ENCODE measurements at regions not wholly inside any gene's neighbourhood (a gene's known extent, or its start where the extent isn't known, plus 50 kb on each side); places are given as distances from the start of the nearest gene placed in this dataset.

DNA sequence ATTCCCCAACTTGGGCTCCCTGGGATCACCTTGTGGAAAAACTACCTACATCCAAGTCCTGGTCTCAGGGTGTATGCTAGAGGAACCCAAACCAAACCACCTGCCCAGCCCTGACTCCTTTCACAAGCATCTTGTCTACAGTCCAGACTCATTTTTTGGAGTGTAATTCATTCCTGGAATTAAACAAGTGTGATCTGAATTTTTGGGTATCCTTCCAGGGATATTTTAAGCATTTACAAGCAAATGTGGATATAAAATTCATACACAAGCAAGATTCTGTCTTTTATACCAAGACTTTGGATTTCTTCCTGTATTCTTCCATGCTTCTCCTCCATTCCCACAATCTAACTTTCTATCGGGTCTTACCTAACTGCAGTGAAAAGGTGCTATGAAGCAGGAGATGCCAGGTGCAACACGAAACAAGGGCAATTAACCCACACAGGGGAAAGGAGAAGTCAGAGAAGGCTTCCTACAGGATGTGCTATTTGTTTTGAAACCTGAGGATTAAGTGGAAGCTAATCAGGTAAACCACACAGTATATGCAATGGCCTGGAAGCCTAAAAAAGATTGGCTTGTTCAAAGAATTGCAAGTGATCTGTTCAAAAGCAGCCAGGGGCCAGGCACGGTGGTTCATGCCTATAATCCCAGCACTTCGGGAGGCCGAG, 417.2 kb upstream of the C16orf82 start:
- DNase-seq (ENCODE audit: low read depth in 2 of 2): no peak

- no peak for DNase-seq (ENCODE audit: low read depth in 2 of 2)
Measured at GRCh38 chr16:26651464-26651863, 415.3 kb upstream of the C16orf82 start.

GRCh38 chr16:26651884-26652283, 414.8 kb upstream of the C16orf82 start:
- DNase-seq (ENCODE audit: low read depth in 2 of 2): no peak

- DNase-seq (ENCODE audit: low read depth in 2 of 2): no peak
Measured at GRCh38 chr16:26658486-26658885, 408.2 kb upstream of the C16orf82 start.

GRCh38 chr16:26658915-26659314, 407.8 kb upstream of the C16orf82 start:
- DNase-seq (ENCODE audit: low read depth in 2 of 2): no peak

GRCh38 chr16:26664086-26664485, 402.6 kb upstream of the C16orf82 start:
- no peak for DNase-seq (ENCODE audit: low read depth in 2 of 2)

GRCh38 chr16:26665166-26665939, 401.4 kb upstream of the C16orf82 start:
- no peak for DNase-seq (ENCODE audit: low read depth in 2 of 2)

GRCh38 chr16:26666486-26666885, 400.2 kb upstream of the C16orf82 start:
- no peak for DNase-seq (ENCODE audit: low read depth in 2 of 2)

DNA sequence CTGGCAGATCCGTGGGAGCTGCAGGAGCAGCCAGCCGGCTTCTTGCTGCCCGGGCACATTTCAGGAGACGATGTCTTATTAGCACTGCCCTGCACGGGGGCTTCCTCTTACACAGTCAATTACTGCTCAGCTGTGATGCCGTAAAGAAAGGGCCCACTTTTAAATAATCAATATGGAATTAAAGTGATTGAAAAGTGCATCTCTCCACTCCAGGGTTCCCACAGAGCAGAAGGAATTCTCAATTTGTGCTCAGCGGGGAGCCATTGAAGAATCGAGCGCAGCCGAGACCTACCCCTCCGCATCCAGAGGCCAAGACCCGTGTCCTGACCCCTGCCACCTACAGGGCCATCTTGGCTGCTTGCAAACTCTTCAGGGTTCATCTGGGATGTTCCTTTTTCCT, 399.4 kb upstream of the C16orf82 start:
- no peak for DNase-seq (ENCODE audit: low read depth in 2 of 2)

DNA sequence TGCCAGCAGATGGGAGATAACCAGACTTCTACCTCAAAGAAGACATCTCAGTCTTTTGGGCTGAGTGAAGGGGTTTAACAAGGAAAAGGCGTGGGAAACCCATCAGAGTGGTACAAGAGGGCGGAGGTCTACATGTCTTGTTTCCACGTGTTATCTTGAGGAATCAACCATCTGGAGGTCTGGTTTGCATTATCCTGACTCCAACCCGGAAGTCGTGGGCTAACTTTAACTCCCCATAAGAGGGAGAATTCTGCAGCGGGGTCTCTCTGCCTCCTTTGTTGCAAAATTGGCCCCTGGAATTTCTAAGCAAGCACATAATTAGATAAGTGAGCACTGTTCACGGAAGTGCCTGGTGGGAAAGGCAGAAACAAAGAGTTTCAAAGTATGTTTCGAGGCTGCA, 398.7 kb upstream of the C16orf82 start:
- no peak for DNase-seq (ENCODE audit: low read depth in 2 of 2)

DNA sequence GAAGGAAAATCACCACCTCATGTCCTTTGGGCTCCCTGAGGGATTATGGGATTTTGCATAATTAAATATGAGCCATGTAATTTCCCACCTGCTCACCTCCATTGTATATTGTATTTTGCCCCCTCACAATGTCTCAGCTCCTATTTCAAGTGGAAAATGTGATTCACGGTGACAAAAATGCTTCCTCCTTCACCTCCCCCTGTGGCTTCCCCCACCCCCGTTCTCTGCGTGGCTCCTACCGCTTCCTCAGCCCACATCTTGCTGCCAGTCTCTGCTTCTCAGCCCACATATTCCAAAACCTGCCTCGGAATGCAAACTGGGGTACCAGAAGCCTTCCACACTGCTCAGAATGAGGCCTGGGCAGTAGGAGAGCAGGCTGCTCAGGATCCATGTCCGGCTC, 394.5 kb upstream of the C16orf82 start:
- DNase-seq (ENCODE audit: low read depth in 2 of 2): peak in 1 of 2 donors; percentile 13

DNA sequence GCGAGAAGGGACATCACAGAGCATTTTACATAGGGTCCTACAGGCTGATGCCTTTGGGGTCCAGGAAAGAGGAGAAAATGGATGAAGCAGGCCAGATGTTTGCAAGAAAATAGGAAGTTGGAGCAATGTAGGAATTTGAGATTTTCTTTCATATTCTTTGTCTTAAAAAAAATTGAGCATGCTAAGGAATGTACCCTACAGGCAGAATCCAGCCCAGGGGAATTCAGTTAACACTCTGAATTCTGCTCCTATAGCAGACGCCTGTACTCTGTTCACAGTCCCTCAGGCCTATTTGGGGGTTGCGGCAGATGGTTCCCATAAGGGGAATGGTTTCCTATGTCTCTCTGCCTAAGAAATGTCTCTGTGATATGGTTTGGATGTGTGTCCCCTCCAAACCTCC, 393.7 kb upstream of the C16orf82 start:
- DNase-seq (ENCODE audit: low read depth in 2 of 2): no peak

- no peak for DNase-seq (ENCODE audit: low read depth in 2 of 2)
Measured at GRCh38 chr16:26680671-26681070, 386.1 kb upstream of the C16orf82 start.

GRCh38 chr16:26688105-26688504, 378.6 kb upstream of the C16orf82 start:
- DNase-seq (ENCODE audit: low read depth in 2 of 2): no peak

DNA sequence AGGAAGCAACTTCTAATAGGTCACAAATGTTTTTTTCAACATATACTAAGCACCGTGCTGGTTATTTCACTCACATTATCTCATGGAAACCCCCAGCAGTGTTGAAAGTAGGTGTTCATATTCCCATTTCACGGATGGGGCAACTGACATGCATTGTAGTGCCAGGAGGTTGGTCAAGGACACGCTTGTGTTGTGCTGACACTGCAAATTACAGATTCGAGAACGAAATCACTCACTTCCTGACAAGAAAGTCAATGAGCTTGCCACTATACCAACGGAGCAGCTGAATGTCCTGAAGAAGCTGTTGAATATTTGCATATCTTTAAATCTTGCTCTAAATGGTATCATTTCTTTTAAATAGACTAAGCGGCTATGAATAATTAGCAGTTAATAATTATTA, 378.0 kb upstream of the C16orf82 start:
- no peak for DNase-seq (ENCODE audit: low read depth in 2 of 2)

DNA sequence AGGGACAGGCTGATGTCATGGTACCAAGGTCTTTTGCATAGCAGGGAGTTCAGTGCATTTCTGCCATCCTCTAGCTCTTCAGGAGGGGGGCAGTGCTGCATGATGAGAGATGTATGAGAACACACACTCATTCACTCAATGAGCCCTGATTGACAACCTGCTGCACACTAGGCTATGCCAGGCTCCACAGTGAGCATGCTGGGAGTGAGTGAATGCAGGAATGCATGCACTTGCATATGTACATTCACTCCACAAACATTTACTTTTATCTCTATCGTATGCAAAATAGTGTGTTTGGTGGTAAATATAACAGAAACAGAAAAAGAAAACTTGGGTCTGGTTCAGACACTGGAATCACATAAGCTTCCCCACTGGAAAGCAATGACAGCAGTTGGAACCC, 374.1 kb upstream of the C16orf82 start:
- no peak for DNase-seq (ENCODE audit: low read depth in 2 of 2)

GRCh38 chr16:26697807-26698206, 368.9 kb upstream of the C16orf82 start:
- DNase-seq (ENCODE audit: low read depth in 2 of 2): no peak

- no peak for DNase-seq (ENCODE audit: low read depth in 2 of 2)
Measured at GRCh38 chr16:26700250-26700649, 366.5 kb upstream of the C16orf82 start.

DNA sequence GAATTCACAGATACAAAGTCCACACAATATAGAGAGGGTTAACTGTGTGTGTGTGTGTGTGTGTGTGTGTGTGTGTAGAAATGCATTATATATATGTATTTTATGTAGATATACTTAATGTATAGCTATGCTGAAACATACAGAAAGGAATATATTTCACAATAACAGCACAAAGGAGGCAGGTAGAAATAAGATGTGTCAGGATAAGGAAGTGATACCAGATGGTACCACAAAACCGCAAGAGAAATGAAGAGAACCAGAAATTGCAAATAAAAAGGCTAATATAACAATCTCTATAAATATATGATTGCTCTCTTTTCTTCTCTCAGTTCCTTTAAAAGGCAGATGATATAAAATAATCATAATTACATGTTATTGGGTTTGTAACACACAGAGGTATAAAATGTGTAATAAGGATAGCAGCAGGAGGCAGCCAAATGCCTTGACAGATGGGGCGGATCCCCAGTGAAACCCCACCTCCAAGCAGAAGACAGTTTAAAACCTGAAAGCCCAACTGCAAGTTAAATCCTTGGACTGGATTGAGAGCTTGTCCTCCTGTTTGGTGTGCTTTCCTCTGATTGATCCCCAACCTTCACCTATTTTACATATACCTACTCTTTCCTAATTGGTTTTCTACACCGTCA, 365.4 kb upstream of the C16orf82 start:
- DNase-seq (ENCODE audit: low read depth in 2 of 2): no peak

- no peak for DNase-seq (ENCODE audit: low read depth in 2 of 2)
Measured at GRCh38 chr16:26705346-26705745, 361.4 kb upstream of the C16orf82 start.

DNA sequence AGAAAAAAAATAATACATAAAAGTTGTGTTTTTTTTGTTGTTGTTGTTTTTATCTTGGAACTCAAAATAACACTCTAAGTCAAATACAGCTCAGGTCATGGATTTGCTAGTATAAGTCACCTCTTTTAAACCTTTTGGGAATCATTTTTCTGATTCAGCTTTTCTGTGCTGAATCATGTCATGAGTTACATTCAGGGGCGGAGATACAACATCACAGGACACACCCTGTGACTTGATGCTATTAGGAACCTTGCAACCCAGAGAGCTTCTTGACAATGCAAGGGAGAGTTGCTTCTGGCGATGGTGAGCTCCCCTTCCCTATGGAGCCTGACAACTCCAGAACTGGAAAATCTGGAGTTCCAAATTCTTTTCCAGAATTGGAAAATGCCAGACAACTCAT, 358.3 kb upstream of the C16orf82 start:
- no peak for DNase-seq (ENCODE audit: low read depth in 2 of 2)

DNA sequence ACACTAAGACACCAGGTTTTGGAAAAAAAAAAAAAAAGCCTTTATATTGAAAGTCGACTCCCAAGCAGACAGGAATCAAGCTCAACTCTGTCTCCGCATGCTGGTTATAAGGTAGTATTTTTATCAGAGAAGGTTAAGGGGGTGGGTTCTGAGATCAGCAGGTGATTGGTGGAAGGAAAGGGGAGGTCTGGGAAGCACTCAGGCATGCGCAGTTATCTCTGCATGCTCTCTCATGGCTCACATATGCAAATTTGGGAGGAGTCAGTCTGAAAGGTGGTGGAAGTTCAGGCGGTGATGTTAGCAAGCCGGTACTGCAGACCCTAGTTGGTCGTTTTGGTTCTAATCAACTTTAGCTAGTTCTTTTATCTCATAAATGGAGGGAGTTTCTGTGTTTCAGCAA, 357.6 kb upstream of the C16orf82 start:
- no peak for DNase-seq (ENCODE audit: low read depth in 2 of 2)

DNA sequence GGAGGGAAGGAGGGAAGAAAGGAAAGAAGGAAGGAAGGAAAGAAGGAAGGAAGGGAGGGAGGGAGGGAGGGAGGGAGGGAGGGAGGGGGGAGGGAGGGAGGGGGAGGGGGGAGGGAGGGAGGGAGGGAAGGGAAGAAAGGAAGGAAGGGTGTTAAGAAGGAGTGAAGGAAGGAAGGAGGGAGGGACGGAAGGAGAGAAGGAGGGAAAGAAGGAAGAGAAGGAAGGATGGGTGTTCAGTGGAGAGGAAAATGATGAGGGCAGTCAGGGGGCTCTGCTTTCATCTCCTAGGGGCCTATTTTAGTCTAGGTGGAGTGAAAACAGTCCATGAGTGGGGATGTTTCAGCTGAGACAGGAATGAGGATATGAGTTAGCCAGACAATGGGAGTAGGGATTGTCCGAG, 357.0 kb upstream of the C16orf82 start:
- DNase-seq (ENCODE audit: low read depth in 2 of 2): no peak

Data from stimulated activated CD4-positive, alpha-beta T cell treated with anti-CD3 and anti-CD28 coated beads, Interleukin-4, amount 100 ng/mL, for 48 hours (primary cell).